Hepatocyte (in vitro differentiated cells): ENCODE measurements at regions not wholly inside any gene's neighbourhood (a gene's known extent, or its start where the extent isn't known, plus 50 kb on each side); places are given as distances from the start of the nearest gene placed in this dataset.

ENCODE experiments used
- DNase-seq: peaks from one replicate; pipeline ENCODE4 v3.0.0-alpha.2; 2016; ENCODE audit warnings: low spot score
- H2AFZ ChIP-seq: fragments of 200-600 bp; sonication (generic); 2 replicates; pipeline ENCODE4 v1.6.0; 2016; ENCODE audit warnings: antibody characterized with exemption, mild to moderate bottlenecking
- H3K27ac ChIP-seq: fragments of 200-600 bp; sonication (generic); 2 replicates; pipeline ENCODE4 v1.5.1; 2016; ENCODE audit warnings: mild to moderate bottlenecking
- H3K27me3 ChIP-seq: fragments of 200-600 bp; sonication (generic); 2 replicates; pipeline ENCODE4 v1.6.1; 2016
- H3K36me3 ChIP-seq: fragments of 200-600 bp; sonication (generic); replicated peaks from 2 replicates; pipeline ENCODE4 v1.5.1; 2016; ENCODE audit warnings: low read depth; ENCODE audit not compliant: insufficient read depth
- H3K4me1 ChIP-seq: fragments of 200-600 bp; sonication (generic); 2 replicates; pipeline ENCODE4 v1.5.1; 2016; ENCODE audit warnings: mild to moderate bottlenecking, moderate library complexity; ENCODE audit not compliant: insufficient read depth
- H3K4me2 ChIP-seq: fragments of 200-600 bp; sonication (generic); 2 replicates; pipeline ENCODE4 v1.6.0; 2016
- H3K4me3 ChIP-seq: fragments of 200-600 bp; sonication (generic); 2 replicates; pipeline ENCODE4 v1.5.1; 2016; ENCODE audit warnings: mild to moderate bottlenecking
- H3K79me2 ChIP-seq: fragments of 200-600 bp; sonication (generic); 2 replicates; pipeline ENCODE4 v1.6.0; 2017; ENCODE audit warnings: mild to moderate bottlenecking
- H3K9me2 ChIP-seq: fragments of 200-600 bp; sonication (generic); replicated peaks from 2 replicates; pipeline ENCODE4 v1.6.0; 2017; ENCODE audit warnings: mild to moderate bottlenecking; ENCODE audit not compliant: insufficient read depth
- H3K9me3 ChIP-seq: fragments of 200-600 bp; sonication (generic); 2 replicates; pipeline ENCODE4 v1.5.1; 2016; ENCODE audit warnings: low read depth, mild to moderate bottlenecking
- H4K20me1 ChIP-seq: fragments of 200-600 bp; sonication (generic); 2 replicates; pipeline ENCODE4 v1.6.0; 2016; ENCODE audit warnings: mild to moderate bottlenecking; ENCODE audit not compliant: insufficient read depth, poor library complexity, severe bottlenecking
- CTCF ChIP-seq: fragments of 200-600 bp; sonication (generic); IDR thresholded peaks from 2 replicates; pipeline ENCODE4 v1.5.1; 2016; ENCODE audit warnings: antibody characterized with exemption, mild to moderate bottlenecking; ENCODE audit not compliant: poor library complexity
- EZH2 ChIP-seq: fragments of 200-600 bp; sonication (generic); IDR thresholded peaks from 2 replicates; pipeline ENCODE4 v1.6.1; 2016; ENCODE audit warnings: antibody characterized with exemption, mild to moderate bottlenecking, borderline replicate concordance
- EZH2phosphoT487 ChIP-seq: fragments of 200-600 bp; sonication (generic); IDR thresholded peaks from one replicate; pipeline ENCODE4 v1.6.1; 2018; ENCODE audit warnings: antibody characterized with exemption, mild to moderate bottlenecking, low read depth, moderate library complexity; ENCODE audit not compliant: unreplicated experiment, severe bottlenecking
- WGBS: methylation state at CpG from one replicate; pipeline ENCODE4 v1.1.6; 2016; ENCODE audit warnings: low lambda C conversion rate; ENCODE audit errors: missing lambda C conversion rate; 5-methylcytosine and 5-hydroxymethylcytosine counted together

GRCh38 chr13:109408591-109409382 is 377.6 kb downstream of the IRS2 start:
- Histone ChIP-seq H3K4me2 (no peak overlapping the region), H2AFZ (no peak overlapping the region), H3K27me3 (no peaks in the 10 kb centered on the region), H3K9me2 (no peaks in the 10 kb centered on the region), H3K79me2 (no peaks in the 10 kb centered on the region), H3K4me1 (peaks cover 14% of the 10 kb centered on the region), H3K36me3 (no peaks in the 10 kb centered on the region), H3K4me3 (no peak overlapping the region), H3K9me3 (no peaks in the 10 kb centered on the region), H3K27ac (no peak overlapping the region), H4K20me1 (no peaks in the 10 kb centered on the region)
- DNase-seq, result no peak
- 89% methylated on average over 14 of the region's 14 CpGs for WGBS
- TF ChIP-seq EZH2phosphoT487, result no peak
- TF ChIP-seq EZH2, result no peak
- no peak for TF ChIP-seq CTCF

- TF ChIP-seq CTCF, result no peak
- no peak for TF ChIP-seq EZH2phosphoT487
- TF ChIP-seq EZH2, result no peak
- H4K20me1 ChIP-seq, result no peaks in the 10 kb centered on the region
- H3K36me3 ChIP-seq, result no peaks in the 10 kb centered on the region
- 84% methylated on average over 4 of the region's 4 CpGs for WGBS
- no peaks in the 10 kb centered on the region for H3K9me2 ChIP-seq
- no peaks in the 10 kb centered on the region for H3K4me1 ChIP-seq
- no peak overlapping the region for H3K27ac ChIP-seq
- no peak overlapping the region for H3K4me3 ChIP-seq
- H3K79me2 ChIP-seq, result no peaks in the 10 kb centered on the region
- H3K27me3 ChIP-seq, result no peaks in the 10 kb centered on the region
- H3K9me3 ChIP-seq, result no peaks in the 10 kb centered on the region
- no peak overlapping the region for H3K4me2 ChIP-seq
- DNase-seq, result no peak
- H2AFZ ChIP-seq, result no peak overlapping the region
Measured at GRCh38 chr13:109406376-109406992, 379.9 kb downstream of the IRS2 start.

GRCh38 chr13:109403012-109403421 is 383.4 kb downstream of the IRS2 start:
- Histone ChIP-seq H3K27me3 (no peaks in the 10 kb centered on the region), H3K27ac (no peak overlapping the region)

More at GRCh38 chr13:109403012-109403421, 383.4 kb downstream of the IRS2 start:
- Histone ChIP-seq H3K4me1 (no peaks in the 10 kb centered on the region), H3K4me3 (no peak overlapping the region), H3K9me3 (no peaks in the 10 kb centered on the region), H3K79me2 (no peaks in the 10 kb centered on the region), H2AFZ (no peak overlapping the region), H4K20me1 (no peaks in the 10 kb centered on the region), H3K36me3 (no peaks in the 10 kb centered on the region), H3K9me2 (no peaks in the 10 kb centered on the region), H3K4me2 (no peak overlapping the region)
- TF ChIP-seq CTCF (no peak), EZH2phosphoT487 (no peak), EZH2 (no peak)
- DNase-seq, result no peak
- 70% methylated on average over 7 of the region's 7 CpGs for WGBS
